ENCODE measurements at regions not wholly inside any gene's neighbourhood (a gene's known extent, or its start where the extent isn't known, plus 50 kb on each side); places are given as distances from the start of the nearest gene placed in this dataset.

DNA sequence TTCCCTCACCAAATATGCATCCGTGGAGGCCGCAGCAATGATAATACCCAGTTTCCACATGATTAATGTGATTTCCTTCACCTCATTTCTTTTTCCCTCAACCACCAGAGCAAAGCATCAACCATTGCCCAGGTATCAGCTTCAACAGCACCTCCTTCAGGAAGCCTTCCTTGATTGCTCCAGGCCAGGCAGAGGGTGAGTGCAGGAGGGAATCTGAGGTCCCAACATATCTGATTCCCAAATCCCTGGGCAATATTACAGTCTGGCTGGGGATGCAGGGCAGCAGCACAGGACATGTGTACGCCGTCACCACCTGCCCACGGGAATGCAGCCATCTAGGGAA, 142.4 kb upstream of the MYCN start:
- no peak for DNase-seq
- no peaks in the 10 kb centered on the region for H3K9me2 ChIP-seq (replicated peaks; ENCODE audit: insufficient read depth, low read length)
- H4K20me1 ChIP-seq (ENCODE audit: insufficient read depth, low read length) = no peaks in the 10 kb centered on the region
- no peaks in the 10 kb centered on the region for H3K79me2 ChIP-seq (ENCODE audit: low read length)
- no peak overlapping the region for H2AFZ ChIP-seq (ENCODE audit: low read length)
- H3K4me1 ChIP-seq (ENCODE audit: low read length) = no peaks in the 10 kb centered on the region
- H3K36me3 ChIP-seq (replicated peaks; ENCODE audit: insufficient read depth, low read length) = no peaks in the 10 kb centered on the region
- H3K27me3 ChIP-seq (replicated peaks; ENCODE audit: insufficient read depth, low read length) = no peaks in the 10 kb centered on the region
- TF ChIP-seq EZH2phosphoT487 (IDR thresholded peaks at IDR 0.05; ENCODE audit: low read length) (no peak), EZH2 (optimal IDR thresholded peaks at IDR 0.05; ENCODE audit: low read depth, low read length) (no peak)
- TF ChIP-seq, protein P1, sequence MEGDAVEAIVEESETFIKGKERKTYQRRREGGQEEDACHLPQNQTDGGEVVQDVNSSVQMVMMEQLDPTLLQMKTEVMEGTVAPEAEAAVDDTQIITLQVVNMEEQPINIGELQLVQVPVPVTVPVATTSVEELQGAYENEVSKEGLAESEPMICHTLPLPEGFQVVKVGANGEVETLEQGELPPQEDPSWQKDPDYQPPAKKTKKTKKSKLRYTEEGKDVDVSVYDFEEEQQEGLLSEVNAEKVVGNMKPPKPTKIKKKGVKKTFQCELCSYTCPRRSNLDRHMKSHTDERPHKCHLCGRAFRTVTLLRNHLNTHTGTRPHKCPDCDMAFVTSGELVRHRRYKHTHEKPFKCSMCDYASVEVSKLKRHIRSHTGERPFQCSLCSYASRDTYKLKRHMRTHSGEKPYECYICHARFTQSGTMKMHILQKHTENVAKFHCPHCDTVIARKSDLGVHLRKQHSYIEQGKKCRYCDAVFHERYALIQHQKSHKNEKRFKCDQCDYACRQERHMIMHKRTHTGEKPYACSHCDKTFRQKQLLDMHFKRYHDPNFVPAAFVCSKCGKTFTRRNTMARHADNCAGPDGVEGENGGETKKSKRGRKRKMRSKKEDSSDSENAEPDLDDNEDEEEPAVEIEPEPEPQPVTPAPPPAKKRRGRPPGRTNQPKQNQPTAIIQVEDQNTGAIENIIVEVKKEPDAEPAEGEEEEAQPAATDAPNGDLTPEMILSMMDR (IDR thresholded peaks at IDR 0.05; ENCODE audit: low read length) = no peak
- no peaks in the 10 kb centered on the region for H3K9me3 ChIP-seq (replicated peaks; ENCODE audit: insufficient read depth, low read length)
- no peak overlapping the region for H3K4me3 ChIP-seq (ENCODE audit: low read length)
- no peak overlapping the region for H3K27ac ChIP-seq (ENCODE audit: low read length)
- no peaks in the 10 kb centered on the region for H3F3A ChIP-seq (ENCODE audit: insufficient read depth, low read length)
- H3K4me2 ChIP-seq (ENCODE audit: low read depth, low read length) = no peak overlapping the region
- H3K9ac ChIP-seq (ENCODE audit: low read length) = no peak overlapping the region

DNA sequence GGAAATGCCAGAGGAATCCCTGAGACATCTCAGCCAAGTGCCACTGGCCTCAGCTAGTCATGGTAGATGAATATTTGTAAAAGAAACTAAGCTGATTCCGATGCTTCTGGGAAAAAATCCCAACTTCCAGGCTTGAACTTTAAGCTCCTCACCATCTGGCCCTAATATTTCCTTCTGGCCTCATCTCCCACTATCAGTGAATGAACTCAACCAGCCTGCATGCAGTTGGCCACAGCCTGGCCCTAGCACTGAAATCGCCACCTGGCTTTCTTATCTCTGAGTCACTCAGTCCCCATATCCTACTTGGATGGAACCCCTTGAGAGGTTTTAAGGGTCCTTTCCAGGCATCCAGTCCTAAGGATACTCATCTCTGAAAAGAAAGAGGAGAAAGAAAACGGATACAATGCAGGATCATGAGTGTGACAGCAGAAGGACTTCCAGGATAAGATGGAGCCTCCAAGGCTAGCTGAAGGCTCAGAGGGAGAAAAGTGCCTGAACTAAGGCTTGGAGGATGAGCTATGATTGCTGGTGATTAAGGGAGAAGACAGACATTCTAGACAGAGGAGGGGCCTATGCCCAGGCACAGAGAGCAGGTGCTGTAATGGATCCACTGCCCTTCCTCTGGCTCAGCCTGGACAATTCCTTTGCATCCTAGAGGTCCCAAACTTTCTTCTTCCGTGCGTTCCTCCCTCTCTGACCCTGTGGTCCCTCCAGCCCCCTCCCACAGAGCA, 141.5 kb upstream of the MYCN start:
- H3K79me2 ChIP-seq (ENCODE audit: low read length) = no peaks in the 10 kb centered on the region
- no peaks in the 10 kb centered on the region for H3K9me3 ChIP-seq (replicated peaks; ENCODE audit: insufficient read depth, low read length)
- no peaks in the 10 kb centered on the region for H3K4me1 ChIP-seq (ENCODE audit: low read length)
- TF ChIP-seq EZH2 (optimal IDR thresholded peaks at IDR 0.05; ENCODE audit: low read depth, low read length) = no peak
- TF ChIP-seq EZH2phosphoT487 (IDR thresholded peaks at IDR 0.05; ENCODE audit: low read length) = no peak
- TF ChIP-seq, protein P1 (IDR thresholded peaks at IDR 0.05; ENCODE audit: low read length) = no peak
- H3F3A ChIP-seq (ENCODE audit: insufficient read depth, low read length) = no peaks in the 10 kb centered on the region
- H3K4me3 ChIP-seq (ENCODE audit: low read length) = no peak overlapping the region
- no peaks in the 10 kb centered on the region for H3K36me3 ChIP-seq (replicated peaks; ENCODE audit: insufficient read depth, low read length)
- no peaks in the 10 kb centered on the region for H4K20me1 ChIP-seq (ENCODE audit: insufficient read depth, low read length)
- no peaks in the 10 kb centered on the region for H3K9me2 ChIP-seq (replicated peaks; ENCODE audit: insufficient read depth, low read length)
- H3K4me2 ChIP-seq (ENCODE audit: low read depth, low read length) = no peak overlapping the region
- no peak overlapping the region for H3K9ac ChIP-seq (ENCODE audit: low read length)
- no peak for DNase-seq
- H2AFZ ChIP-seq (ENCODE audit: low read length) = no peak overlapping the region
- no peak overlapping the region for H3K27ac ChIP-seq (ENCODE audit: low read length)
- no peaks in the 10 kb centered on the region for H3K27me3 ChIP-seq (replicated peaks; ENCODE audit: insufficient read depth, low read length)

DNA sequence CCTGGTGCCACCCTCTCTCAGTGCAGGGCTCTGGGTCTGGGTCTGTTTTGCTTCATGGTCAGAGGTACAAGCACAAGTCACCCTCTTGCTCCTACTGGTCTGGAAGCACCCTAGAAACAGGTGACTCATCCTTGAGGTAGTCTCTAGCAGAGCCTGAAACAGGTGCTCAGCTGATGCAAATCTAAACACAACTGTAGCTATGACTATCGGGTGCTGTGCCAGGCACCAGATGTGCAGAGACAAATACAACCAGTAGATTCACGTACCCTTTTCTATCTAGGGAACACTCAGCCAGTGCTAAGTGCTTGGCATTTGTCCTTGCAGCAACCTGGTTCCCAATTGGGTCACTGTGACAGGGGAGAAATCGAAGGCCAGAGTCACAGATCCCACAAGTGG, 140.9 kb upstream of the MYCN start:
- Histone ChIP-seq H2AFZ (ENCODE audit: low read length) (0 out of 2 replicates have a peak overlapping the region, but pooled peaks have one; percentile 15), H3K9ac (ENCODE audit: low read length) (no peak overlapping the region), H3K36me3 (replicated peaks; ENCODE audit: insufficient read depth, low read length) (no peaks in the 10 kb centered on the region), H3K9me2 (replicated peaks; ENCODE audit: insufficient read depth, low read length) (no peaks in the 10 kb centered on the region), H3K4me3 (ENCODE audit: low read length) (no peak overlapping the region), H3F3A (ENCODE audit: insufficient read depth, low read length) (no peaks in the 10 kb centered on the region), H3K27ac (ENCODE audit: low read length) (no peak overlapping the region), H3K27me3 (replicated peaks; ENCODE audit: insufficient read depth, low read length) (no peaks in the 10 kb centered on the region), H4K20me1 (ENCODE audit: insufficient read depth, low read length) (no peaks in the 10 kb centered on the region), H3K79me2 (ENCODE audit: low read length) (no peaks in the 10 kb centered on the region), H3K9me3 (replicated peaks; ENCODE audit: insufficient read depth, low read length) (no peaks in the 10 kb centered on the region), H3K4me1 (ENCODE audit: low read length) (no peaks in the 10 kb centered on the region), H3K4me2 (ENCODE audit: low read depth, low read length) (no peak overlapping the region)
- no peak for TF ChIP-seq EZH2 (optimal IDR thresholded peaks at IDR 0.05; ENCODE audit: low read depth, low read length)
- TF ChIP-seq, protein P1 (IDR thresholded peaks at IDR 0.05; ENCODE audit: low read length) = no peak
- no peak for TF ChIP-seq EZH2phosphoT487 (IDR thresholded peaks at IDR 0.05; ENCODE audit: low read length)
- no peak for DNase-seq
